ENCODE measurements at regions not wholly inside any gene's neighbourhood (a gene's known extent, or its start where the extent isn't known, plus 50 kb on each side); places are given as distances from the start of the nearest gene placed in this dataset.
A peak's percentile ranks its signal among the peaks of the same experiment; 100 is the strongest.

- TF ChIP-seq, protein P1, sequence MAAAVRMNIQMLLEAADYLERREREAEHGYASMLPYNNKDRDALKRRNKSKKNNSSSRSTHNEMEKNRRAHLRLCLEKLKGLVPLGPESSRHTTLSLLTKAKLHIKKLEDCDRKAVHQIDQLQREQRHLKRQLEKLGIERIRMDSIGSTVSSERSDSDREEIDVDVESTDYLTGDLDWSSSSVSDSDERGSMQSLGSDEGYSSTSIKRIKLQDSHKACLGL (CRISPR knock-in tag; IDR thresholded peaks at IDR 0.05; ENCODE audit: borderline replicate concordance, poor library complexity, severe bottlenecking), result no peak
- no peak for TF ChIP-seq TCF3 (CRISPR knock-in tag; IDR thresholded peaks at IDR 0.05)
- TF ChIP-seq EGR1 (conservative IDR thresholded peaks at IDR 0.05), result no peak
Measured at GRCh38 chrX:39773150-39773549, 324.6 kb downstream of the BCOR start (continued).

GRCh38 chrX:39773923-39774773 lies 323.6 kb downstream of the BCOR start:
- peaks cover 6 to 18% of the 10 kb centered on the region in 2 experiments; a peak in 4 of 5 replicates for H3K4me1 ChIP-seq (replicated peaks in 1 of 2; ENCODE audit: control insufficient read depth in 2 of 2, insufficient read depth in 2 of 2, low read length in 2 of 2)
- BruUV-seq (replicated peaks), result no TSS peak
- H3K4me3 ChIP-seq, result no peak overlapping the region
- no peaks in the 10 kb centered on the region for H3K36me3 ChIP-seq (ENCODE audit: control insufficient read depth, insufficient read depth, low read length)
- H3K27me3 ChIP-seq (ENCODE audit: control insufficient read depth in 2 of 2, insufficient read depth in 2 of 2, low read length in 2 of 2), result no peaks in the 10 kb centered on the region
- H3K79me2 ChIP-seq (ENCODE audit: control insufficient read depth, insufficient read depth, low read length), result no peaks in the 10 kb centered on the region
- H3K9me3 ChIP-seq (replicated peaks; ENCODE audit: control insufficient read depth, insufficient read depth, low read depth, low read length), result peaks cover 3% of the 10 kb centered on the region; the same call in 1 of the 2 replicates
- H2AFZ ChIP-seq (ENCODE audit: low read depth, low read length), result peak overlapping the region; percentile 5; the same call in 1 of the 2 replicates
- FAIRE-seq (peak; percentile 46), ATAC-seq (peak; percentile 61; the same call in 2 of the 3 replicates), DNase-seq (ENCODE audit: extremely low read depth in 1 of 4, low spot score in 3 of 4) (peak in 2 of 4 experiments; percentile 33 to 41)
- H4K20me1 ChIP-seq (replicated peaks; ENCODE audit: control insufficient read depth, insufficient read depth, low read length), result no peaks in the 10 kb centered on the region
- 36% methylated on average over 19 of the region's 19 CpGs for WGBS (ENCODE audit: insufficient coverage, low coverage, missing lambda C conversion rate)
- CTCF ChIA-PET (ENCODE audit: low intra/inter-chr PET ratio), result no interaction called here
- no peak overlapping the region; the same call in 1 of the 2 replicates for H3K4me2 ChIP-seq (ENCODE audit: insufficient read depth, low read length)
- in situ Hi-C loops (cut with MboI) (no loop called here), intact Hi-C loops (cut with micrococcal nuclease) (no loop called here)
- H3K9me1 ChIP-seq (ENCODE audit: control insufficient read depth, insufficient read depth, low read length), result no peaks in the 10 kb centered on the region
- H3K27ac ChIP-seq (ENCODE audit: extremely low read depth, low read depth, low read length), result peak overlapping the region; percentile 28
- H3K9ac ChIP-seq (ENCODE audit: insufficient read depth in 1 of 2, low read depth in 2 of 2, low read length in 2 of 2), result no peak overlapping the region
- POLR2A ChIA-PET, result interaction anchor here (0.6 kb wide), 1 partner anchor 196 kb away, joined by 3 read pairs; no protein-coding TSS in a partner anchor
- TF ChIP-seq ETV6 (IDR thresholded peaks at IDR 0.05; ENCODE audit: borderline replicate concordance in 1 of 2, low read depth in 2 of 2, low read length in 1 of 2) (0 out of 4 replicates have a peak, but pooled peaks of 1 of the 2 experiments have one; percentile 34), ETV6 (CRISPR knock-in tag; IDR thresholded peaks at IDR 0.05; ENCODE audit: borderline replicate concordance) (no peak), JUND (IDR thresholded peaks at IDR 0.05; ENCODE audit: borderline replicate concordance, low read depth, low read length) (peak; percentile 69), JUND (tag; IDR thresholded peaks at IDR 0.05; ENCODE audit: borderline replicate concordance, low read depth, low read length) (peak; percentile 57; the same call in 1 of the 3 replicates), NCOA6 (IDR thresholded peaks at IDR 0.05) (no peak), DPF2 (IDR thresholded peaks at IDR 0.05) (peak; percentile 63; the same call in 1 of the 2 replicates), SMARCE1 (IDR thresholded peaks at IDR 0.05) (peak; percentile 68), NRF1 (conservative IDR thresholded peaks at IDR 0.05 in 1 of 2, IDR thresholded peaks at IDR 0.05 in 1 of 2) (0 out of 4 replicates have a peak, but pooled peaks of 1 of the 2 experiments have one; percentile 12), FOSL1 (tag; conservative IDR thresholded peaks at IDR 0.05) (peak; percentile 84), SMARCA4 (IDR thresholded peaks at IDR 0.05) (peak; percentile 77), ZNF253 (CRISPR knock-in tag; conservative IDR thresholded peaks at IDR 0.05) (no peak), ARID1B (IDR thresholded peaks at IDR 0.05) (peak; percentile 64)
- TF ChIP-seq, protein P2, sequence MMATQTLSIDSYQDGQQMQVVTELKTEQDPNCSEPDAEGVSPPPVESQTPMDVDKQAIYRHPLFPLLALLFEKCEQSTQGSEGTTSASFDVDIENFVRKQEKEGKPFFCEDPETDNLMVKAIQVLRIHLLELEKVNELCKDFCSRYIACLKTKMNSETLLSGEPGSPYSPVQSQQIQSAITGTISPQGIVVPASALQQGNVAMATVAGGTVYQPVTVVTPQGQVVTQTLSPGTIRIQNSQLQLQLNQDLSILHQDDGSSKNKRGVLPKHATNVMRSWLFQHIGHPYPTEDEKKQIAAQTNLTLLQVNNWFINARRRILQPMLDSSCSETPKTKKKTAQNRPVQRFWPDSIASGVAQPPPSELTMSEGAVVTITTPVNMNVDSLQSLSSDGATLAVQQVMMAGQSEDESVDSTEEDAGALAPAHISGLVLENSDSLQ (IDR thresholded peaks at IDR 0.05), result peak; percentile 54
- TF ChIP-seq, protein P3, sequence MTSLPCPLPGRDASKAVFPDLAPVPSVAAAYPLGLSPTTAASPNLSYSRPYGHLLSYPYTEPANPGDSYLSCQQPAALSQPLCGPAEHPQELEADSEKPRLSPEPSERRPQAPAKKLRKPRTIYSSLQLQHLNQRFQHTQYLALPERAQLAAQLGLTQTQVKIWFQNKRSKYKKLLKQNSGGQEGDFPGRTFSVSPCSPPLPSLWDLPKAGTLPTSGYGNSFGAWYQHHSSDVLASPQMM (CRISPR knock-in tag; IDR thresholded peaks at IDR 0.05), result no peak
- TF ChIP-seq, protein P4, sequence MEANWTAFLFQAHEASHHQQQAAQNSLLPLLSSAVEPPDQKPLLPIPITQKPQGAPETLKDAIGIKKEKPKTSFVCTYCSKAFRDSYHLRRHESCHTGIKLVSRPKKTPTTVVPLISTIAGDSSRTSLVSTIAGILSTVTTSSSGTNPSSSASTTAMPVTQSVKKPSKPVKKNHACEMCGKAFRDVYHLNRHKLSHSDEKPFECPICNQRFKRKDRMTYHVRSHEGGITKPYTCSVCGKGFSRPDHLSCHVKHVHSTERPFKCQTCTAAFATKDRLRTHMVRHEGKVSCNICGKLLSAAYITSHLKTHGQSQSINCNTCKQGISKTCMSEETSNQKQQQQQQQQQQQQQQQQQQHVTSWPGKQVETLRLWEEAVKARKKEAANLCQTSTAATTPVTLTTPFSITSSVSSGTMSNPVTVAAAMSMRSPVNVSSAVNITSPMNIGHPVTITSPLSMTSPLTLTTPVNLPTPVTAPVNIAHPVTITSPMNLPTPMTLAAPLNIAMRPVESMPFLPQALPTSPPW (CRISPR knock-in tag; IDR thresholded peaks at IDR 0.05), result no peak
